DOHH2 (cell line): ENCODE measurements at regions not wholly inside any gene's neighbourhood (a gene's known extent, or its start where the extent isn't known, plus 50 kb on each side); places are given as distances from the start of the nearest gene placed in this dataset.

Source experiments
- H3F3A ChIP-seq: fragments of 200-600 bp; sonication (generic), shearing (Covaris generic); 2 replicates; pipeline ENCODE4 v1.6.0; 2016; ENCODE audit warnings: antibody characterized with exemption, mild to moderate bottlenecking; ENCODE audit not compliant: control insufficient read depth, insufficient read depth
- H3K27ac ChIP-seq: fragments of 200-600 bp; sonication (generic); 2 replicates; pipeline ENCODE4 v1.5.1; 2014; ENCODE audit warnings: low read depth, mild to moderate bottlenecking, low read length, moderate library complexity
- H3K27me3 ChIP-seq: fragments of 200-600 bp; sonication (generic); 2 replicates; pipeline ENCODE4 v1.6.1; 2014; ENCODE audit warnings: mild to moderate bottlenecking, low read length, mixed read lengths; ENCODE audit not compliant: control insufficient read depth
- H3K36me3 ChIP-seq: fragments of 200-600 bp; sonication (generic); 2 replicates; pipeline ENCODE4 v1.6.1; 2014; ENCODE audit warnings: mild to moderate bottlenecking, low read length, moderate library complexity, mixed read lengths; ENCODE audit not compliant: control insufficient read depth
- H3K4me1 ChIP-seq: fragments of 200-600 bp; sonication (generic); 2 replicates; pipeline ENCODE4 v1.6.1; 2014; ENCODE audit warnings: mild to moderate bottlenecking, low read length, mixed read lengths; ENCODE audit not compliant: control insufficient read depth
- H3K4me2 ChIP-seq: fragments of 200-600 bp; sonication (generic); 2 replicates; pipeline ENCODE4 v1.6.0; 2014; ENCODE audit warnings: mild to moderate bottlenecking, low read length, moderate library complexity
- H3K4me3 ChIP-seq: fragments of 200-600 bp; sonication (generic); 2 replicates; pipeline ENCODE4 v1.5.1; 2014; ENCODE audit warnings: mild to moderate bottlenecking, low read length, mixed read lengths
- H3K79me2 ChIP-seq: fragments of 200-600 bp; sonication (generic); 2 replicates; pipeline ENCODE4 v1.6.1; 2014; ENCODE audit warnings: mild to moderate bottlenecking, low read length, mixed read lengths; ENCODE audit not compliant: control insufficient read depth
- H3K9me2 ChIP-seq: fragments of 200-600 bp; sonication (generic); replicated peaks from 2 replicates; pipeline ENCODE4 v1.6.1; 2014; ENCODE audit warnings: mild to moderate bottlenecking, low read length, mixed read lengths; ENCODE audit not compliant: control insufficient read depth
- H3K9me3 ChIP-seq: fragments of 200-600 bp; sonication (generic); 2 replicates; pipeline ENCODE4 v1.6.1; 2014; ENCODE audit warnings: antibody characterized with exemption, low read length, mixed read lengths; ENCODE audit not compliant: control insufficient read depth, insufficient read depth
- H4K20me1 ChIP-seq: fragments of 200-600 bp; sonication (generic); 2 replicates; pipeline ENCODE4 v1.6.0; 2014; ENCODE audit warnings: low read depth, mild to moderate bottlenecking, antibody characterized with exemption, low read length, moderate library complexity; ENCODE audit not compliant: control insufficient read depth, insufficient read depth
- CTCF ChIP-seq: fragments of 200-600 bp; sonication (generic); IDR thresholded peaks from one replicate; pipeline ENCODE4 v1.5.1; 2014; ENCODE audit warnings: antibody characterized with exemption, mild to moderate bottlenecking, low read depth, low read length; ENCODE audit not compliant: poor library complexity, severe bottlenecking
- EZH2phosphoT487 ChIP-seq: fragments of 200-600 bp; sonication (generic); IDR thresholded peaks from 2 replicates; pipeline ENCODE4 v1.6.1; 2017; ENCODE audit warnings: borderline replicate concordance, mild to moderate bottlenecking, antibody characterized with exemption, low read length, moderate library complexity, mixed read lengths

GRCh38 chr5:3530251-3530650 is 65.4 kb upstream of the IRX1 start:
- H3K27ac ChIP-seq: no peak overlapping the region
- no peaks in the 10 kb centered on the region for H3F3A ChIP-seq
- no peaks in the 10 kb centered on the region for H3K4me1 ChIP-seq
- no peak for TF ChIP-seq CTCF
- no peak for TF ChIP-seq EZH2phosphoT487
- no peaks in the 10 kb centered on the region for H3K36me3 ChIP-seq
- no peak overlapping the region for H3K4me2 ChIP-seq
- H4K20me1 ChIP-seq: no peaks in the 10 kb centered on the region
- no peaks in the 10 kb centered on the region for H3K9me2 ChIP-seq
- no peaks in the 10 kb centered on the region for H3K27me3 ChIP-seq
- no peak overlapping the region for H3K4me3 ChIP-seq
- peaks cover 10% of the 10 kb centered on the region; the same call in 1 of the 2 replicates for H3K9me3 ChIP-seq
- H3K79me2 ChIP-seq: no peaks in the 10 kb centered on the region

GRCh38 chr5:3526551-3527185 is 69.0 kb upstream of the IRX1 start:
- no peaks in the 10 kb centered on the region for H3F3A ChIP-seq
- H3K36me3 ChIP-seq: no peaks in the 10 kb centered on the region
- no peaks in the 10 kb centered on the region for H4K20me1 ChIP-seq
- no peaks in the 10 kb centered on the region for H3K4me1 ChIP-seq
- H3K4me2 ChIP-seq: no peak overlapping the region
- H3K9me2 ChIP-seq: no peaks in the 10 kb centered on the region
- H3K4me3 ChIP-seq: no peak overlapping the region
- no peaks in the 10 kb centered on the region for H3K79me2 ChIP-seq
- no peak overlapping the region for H3K27ac ChIP-seq
- H3K27me3 ChIP-seq: no peaks in the 10 kb centered on the region
- TF ChIP-seq CTCF (no peak), EZH2phosphoT487 (no peak)
- H3K9me3 ChIP-seq: peaks cover 10% of the 10 kb centered on the region; the same call in 1 of the 2 replicates

- Histone ChIP-seq H3K4me2 (no peak overlapping the region), H4K20me1 (no peaks in the 10 kb centered on the region), H3K27ac (no peak overlapping the region), H3K9me2 (no peaks in the 10 kb centered on the region), H3K4me1 (no peaks in the 10 kb centered on the region), H3F3A (no peaks in the 10 kb centered on the region), H3K4me3 (no peak overlapping the region), H3K9me3 (peaks cover 10% of the 10 kb centered on the region; the same call in 1 of the 2 replicates), H3K79me2 (no peaks in the 10 kb centered on the region), H3K27me3 (no peaks in the 10 kb centered on the region), H3K36me3 (no peaks in the 10 kb centered on the region)
- TF ChIP-seq EZH2phosphoT487 (no peak), CTCF (no peak)
Measured at GRCh38 chr5:3522491-3522890, 73.1 kb upstream of the IRX1 start.
